ENCODE measurements at regions not wholly inside any gene's neighbourhood (a gene's known extent, or its start where the extent isn't known, plus 50 kb on each side); places are given as distances from the start of the nearest gene placed in this dataset.
A peak's percentile ranks its signal among the peaks of the same experiment; 100 is the strongest.

DNA sequence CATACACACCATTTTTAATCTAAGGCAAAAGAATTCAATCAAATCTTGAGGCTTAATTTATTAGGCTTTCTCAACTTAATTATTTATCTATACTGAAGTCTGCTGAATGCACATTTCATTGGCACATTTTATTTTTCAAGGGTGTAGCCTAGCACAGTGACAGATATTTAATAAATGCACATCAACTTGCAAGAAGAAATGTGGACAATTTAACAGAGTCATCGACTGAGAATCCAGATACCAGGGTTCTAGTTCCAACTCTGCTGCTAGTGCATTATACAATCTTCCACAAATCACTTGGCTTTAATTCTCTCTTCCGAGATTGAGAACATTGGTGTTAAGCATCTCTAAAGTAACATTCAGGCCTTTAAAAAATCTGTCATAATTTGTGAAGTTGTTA is 88.5 kb upstream of the RBBP8 start:
- Histone ChIP-seq H4K20me1 (ENCODE audit: insufficient read depth, low read length) (no peaks in the 10 kb centered on the region), H3K4me3 (replicated peaks in 1 of 3; ENCODE audit: low read depth in 2 of 3, low read length in 3 of 3) (no peak overlapping the region), H3K9ac (ENCODE audit: insufficient read depth, low read length, poor library complexity, severe bottlenecking) (no peak overlapping the region), H3K4me1 (ENCODE audit: control insufficient read depth in 1 of 2, insufficient read depth in 2 of 2, low read length in 2 of 2) (no peaks in the 10 kb centered on the region), H2AFZ (ENCODE audit: insufficient read depth, low read depth, low read length, poor library complexity, severe bottlenecking) (no peak overlapping the region), H3K4me2 (replicated peaks; ENCODE audit: extremely low read depth, low read length, poor library complexity, severe bottlenecking) (no peak overlapping the region), H3K79me2 (ENCODE audit: insufficient read depth, low read length) (no peaks in the 10 kb centered on the region), H3K27ac (ENCODE audit: low read depth in 1 of 2, low read length in 2 of 2) (no peak overlapping the region), H3K36me3 (replicated peaks in 1 of 2; ENCODE audit: control insufficient read depth in 1 of 2, insufficient read depth in 2 of 2, low read length in 2 of 2) (no peaks in the 10 kb centered on the region), H3K9me3 (replicated peaks in 1 of 2; ENCODE audit: control insufficient read depth in 1 of 2, insufficient read depth in 1 of 2, low read length in 2 of 2) (no peaks in the 10 kb centered on the region), H3K27me3 (ENCODE audit: control insufficient read depth in 2 of 2, insufficient read depth in 2 of 2, low read length in 2 of 2) (no peaks in the 10 kb centered on the region)
- DNase-seq = no peak
- H3K27me3 Mint-ChIP-seq (ENCODE audit: low read depth in 3 of 3) = no peaks in the 10 kb centered on the region
- H3K4me3 Mint-ChIP-seq = no peak overlapping the region
- H3K4me1 Mint-ChIP-seq = no peaks in the 10 kb centered on the region
- 100% methylated on average over 1 of the region's 2 CpGs for WGBS (ENCODE audit: insufficient coverage)
- intact Hi-C loops (cut with micrococcal nuclease) = no loop called here
- no peak overlapping the region for H3K27ac Mint-ChIP-seq
- TF ChIP-seq, protein P1, sequence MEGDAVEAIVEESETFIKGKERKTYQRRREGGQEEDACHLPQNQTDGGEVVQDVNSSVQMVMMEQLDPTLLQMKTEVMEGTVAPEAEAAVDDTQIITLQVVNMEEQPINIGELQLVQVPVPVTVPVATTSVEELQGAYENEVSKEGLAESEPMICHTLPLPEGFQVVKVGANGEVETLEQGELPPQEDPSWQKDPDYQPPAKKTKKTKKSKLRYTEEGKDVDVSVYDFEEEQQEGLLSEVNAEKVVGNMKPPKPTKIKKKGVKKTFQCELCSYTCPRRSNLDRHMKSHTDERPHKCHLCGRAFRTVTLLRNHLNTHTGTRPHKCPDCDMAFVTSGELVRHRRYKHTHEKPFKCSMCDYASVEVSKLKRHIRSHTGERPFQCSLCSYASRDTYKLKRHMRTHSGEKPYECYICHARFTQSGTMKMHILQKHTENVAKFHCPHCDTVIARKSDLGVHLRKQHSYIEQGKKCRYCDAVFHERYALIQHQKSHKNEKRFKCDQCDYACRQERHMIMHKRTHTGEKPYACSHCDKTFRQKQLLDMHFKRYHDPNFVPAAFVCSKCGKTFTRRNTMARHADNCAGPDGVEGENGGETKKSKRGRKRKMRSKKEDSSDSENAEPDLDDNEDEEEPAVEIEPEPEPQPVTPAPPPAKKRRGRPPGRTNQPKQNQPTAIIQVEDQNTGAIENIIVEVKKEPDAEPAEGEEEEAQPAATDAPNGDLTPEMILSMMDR (IDR thresholded peaks at IDR 0.05) = no peak
- H3K9me3 Mint-ChIP-seq = peaks cover 0 to 2% (median 0%) of the 10 kb centered on the region in 7 donors
- H3K36me3 Mint-ChIP-seq = no peaks in the 10 kb centered on the region

DNA sequence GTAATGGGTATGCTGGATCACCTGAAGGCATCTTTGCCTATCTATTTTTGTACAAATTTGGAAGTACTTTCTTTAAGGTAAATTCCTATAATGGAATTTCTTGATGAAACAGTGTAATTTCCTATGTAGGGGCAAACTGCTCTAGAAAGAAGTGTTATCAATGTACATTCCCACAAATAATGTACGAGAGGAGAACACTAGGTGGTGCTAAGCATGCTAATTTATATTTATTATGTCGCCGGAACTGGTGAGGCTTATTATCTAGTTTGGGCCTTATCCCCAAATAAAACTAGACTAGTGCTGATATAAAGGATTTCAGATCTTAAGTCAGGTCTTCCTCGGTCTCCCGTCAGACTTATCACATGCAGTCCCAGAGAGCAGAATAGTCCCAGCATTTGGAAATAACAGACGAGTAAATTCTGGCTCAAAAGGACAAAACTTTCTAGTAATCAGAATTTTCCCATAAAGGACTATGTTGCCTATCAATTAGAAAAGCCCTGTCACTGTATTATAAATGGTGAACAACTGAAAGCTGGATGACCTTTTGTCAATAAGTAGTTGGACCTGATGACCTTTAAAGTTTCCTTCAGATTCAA is 86.9 kb upstream of the RBBP8 start:
- no peak for DNase-seq
- TF ChIP-seq, protein P1 (IDR thresholded peaks at IDR 0.05) = peak; percentile 22
- Mint-ChIP-seq H3K4me1 (no peaks in the 10 kb centered on the region), H3K27ac (no peak overlapping the region), H3K27me3 (ENCODE audit: low read depth in 3 of 3) (peaks cover 0 to 2% (median 0%) of the 10 kb centered on the region in 3 donors), H3K9me3 (peaks cover 0 to 2% (median 0%) of the 10 kb centered on the region in 7 donors), H3K4me3 (no peak overlapping the region), H3K36me3 (no peaks in the 10 kb centered on the region)
- WGBS (ENCODE audit: insufficient coverage) = no CpG with 5 or more reads among the region's 6 CpGs
- Histone ChIP-seq H3K36me3 (replicated peaks in 1 of 2; ENCODE audit: control insufficient read depth in 1 of 2, insufficient read depth in 2 of 2, low read length in 2 of 2) (no peaks in the 10 kb centered on the region), H4K20me1 (ENCODE audit: insufficient read depth, low read length) (no peaks in the 10 kb centered on the region), H3K27ac (ENCODE audit: low read depth in 1 of 2, low read length in 2 of 2) (no peak overlapping the region), H3K9me3 (replicated peaks in 1 of 2; ENCODE audit: control insufficient read depth in 1 of 2, insufficient read depth in 1 of 2, low read length in 2 of 2) (no peaks in the 10 kb centered on the region), H3K27me3 (ENCODE audit: control insufficient read depth in 2 of 2, insufficient read depth in 2 of 2, low read length in 2 of 2) (no peaks in the 10 kb centered on the region), H3K79me2 (ENCODE audit: insufficient read depth, low read length) (no peaks in the 10 kb centered on the region), H3K4me2 (replicated peaks; ENCODE audit: extremely low read depth, low read length, poor library complexity, severe bottlenecking) (no peak overlapping the region), H2AFZ (ENCODE audit: insufficient read depth, low read depth, low read length, poor library complexity, severe bottlenecking) (no peak overlapping the region), H3K4me1 (ENCODE audit: control insufficient read depth in 1 of 2, insufficient read depth in 2 of 2, low read length in 2 of 2) (no peaks in the 10 kb centered on the region), H3K4me3 (replicated peaks in 1 of 3; ENCODE audit: low read depth in 2 of 3, low read length in 3 of 3) (no peak overlapping the region), H3K9ac (ENCODE audit: insufficient read depth, low read length, poor library complexity, severe bottlenecking) (no peak overlapping the region)
- intact Hi-C loops (cut with micrococcal nuclease) = no loop called here

Data from CD14-positive monocyte (primary cell).